NCI-H82 (cell line): ENCODE measurements at regions not wholly inside any gene's neighbourhood (a gene's known extent, or its start where the extent isn't known, plus 50 kb on each side); places are given as distances from the start of the nearest gene placed in this dataset.

ENCODE experiments used
- DNase-seq: peaks from one replicate; lab custom pipeline; 2025; lab: John Stamatoyannopoulos, UW

DNA sequence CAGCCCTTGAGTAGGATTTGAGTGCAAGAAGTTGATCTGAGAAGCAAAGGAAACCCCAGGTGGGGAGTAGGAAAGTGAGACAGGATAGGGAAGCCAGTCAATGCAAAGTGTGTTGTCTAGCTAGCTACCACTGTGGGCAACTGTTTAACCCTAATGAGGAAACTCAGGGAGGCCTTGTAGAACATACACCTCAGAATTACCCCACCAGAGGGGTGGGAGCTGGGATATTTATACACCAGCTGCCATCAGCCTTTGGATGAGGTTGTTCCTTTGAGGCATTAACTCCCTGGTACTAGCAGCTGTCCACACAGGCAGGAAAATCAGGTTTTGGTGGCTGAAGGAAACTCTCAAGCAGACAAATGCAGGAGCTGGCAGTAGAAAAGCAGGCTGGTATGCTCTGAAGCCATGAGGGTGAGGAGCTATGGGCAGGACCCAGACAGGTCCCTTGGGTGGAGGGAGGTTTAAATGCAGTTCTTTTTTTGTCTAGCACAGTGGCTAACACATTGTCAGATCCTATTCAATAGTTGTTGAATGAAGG lies 60.1 kb upstream of the ARID5B start:
- no peak for DNase-seq

DNA sequence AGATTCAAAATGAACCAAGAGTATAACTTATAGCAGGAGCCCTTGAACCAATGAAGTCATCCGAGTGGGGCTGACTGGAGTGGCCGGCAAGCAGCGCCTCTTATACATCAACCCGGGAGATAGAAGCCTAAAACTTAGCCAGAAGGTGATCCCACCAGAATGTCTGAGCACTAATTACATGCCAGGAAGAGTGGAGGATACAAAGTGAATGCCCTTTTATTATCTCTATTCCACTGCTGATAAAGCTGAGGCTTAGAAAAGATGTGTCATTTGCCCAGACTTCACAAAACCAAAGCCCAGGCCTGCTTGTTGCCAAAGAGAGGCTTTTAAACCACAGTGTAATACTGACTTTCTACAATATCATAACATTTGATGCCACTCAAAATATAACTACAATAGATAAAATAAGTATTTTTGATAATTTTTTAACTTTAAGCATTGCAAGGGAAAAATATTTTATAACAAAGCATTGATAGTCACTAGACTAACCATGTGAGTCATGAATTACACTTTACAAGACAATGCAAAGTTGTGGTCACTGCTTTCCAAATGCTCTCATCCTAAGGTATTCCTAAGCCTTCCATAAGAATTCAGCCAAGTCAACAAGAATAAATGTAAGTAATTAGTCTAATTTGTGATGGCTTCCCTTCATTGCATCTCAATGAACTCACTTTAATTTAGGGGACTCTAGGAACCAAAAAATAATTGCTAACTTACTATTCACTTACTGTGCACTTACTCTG lies 58.6 kb upstream of the ARID5B start:
- no peak for DNase-seq

DNA sequence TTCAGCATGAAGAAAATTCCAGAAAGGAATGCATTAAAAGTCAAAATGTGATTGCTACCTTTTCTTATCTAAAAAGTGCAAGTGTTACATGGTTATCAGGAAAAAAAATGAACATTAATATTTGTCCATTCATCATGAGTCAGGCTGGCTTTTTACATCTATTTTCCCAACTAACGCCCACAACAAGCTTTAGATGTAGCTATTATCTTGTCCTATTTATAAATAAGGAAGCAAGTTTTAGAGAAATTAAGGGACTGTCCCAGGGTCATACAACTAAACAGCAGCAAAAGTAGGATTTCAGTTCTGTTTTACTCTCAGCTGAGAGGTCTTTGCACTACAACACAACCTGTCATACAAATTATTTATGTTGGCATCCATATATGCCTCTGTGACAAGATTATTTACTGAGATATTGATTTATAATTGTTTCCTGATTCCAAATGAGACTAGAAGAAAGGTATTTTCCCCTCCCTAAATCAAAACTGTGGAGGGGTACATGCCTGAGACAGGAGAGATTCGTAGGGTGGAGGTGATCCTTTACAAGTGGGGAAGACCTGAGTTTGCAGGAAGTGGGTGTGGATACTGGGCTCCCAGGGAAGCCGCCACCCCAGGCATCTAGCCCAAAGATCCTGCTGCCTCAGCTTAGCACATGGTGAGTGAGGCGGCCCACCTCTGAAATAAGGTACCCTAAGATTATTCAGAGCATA lies 57.2 kb upstream of the ARID5B start:
- no peak for DNase-seq

DNA sequence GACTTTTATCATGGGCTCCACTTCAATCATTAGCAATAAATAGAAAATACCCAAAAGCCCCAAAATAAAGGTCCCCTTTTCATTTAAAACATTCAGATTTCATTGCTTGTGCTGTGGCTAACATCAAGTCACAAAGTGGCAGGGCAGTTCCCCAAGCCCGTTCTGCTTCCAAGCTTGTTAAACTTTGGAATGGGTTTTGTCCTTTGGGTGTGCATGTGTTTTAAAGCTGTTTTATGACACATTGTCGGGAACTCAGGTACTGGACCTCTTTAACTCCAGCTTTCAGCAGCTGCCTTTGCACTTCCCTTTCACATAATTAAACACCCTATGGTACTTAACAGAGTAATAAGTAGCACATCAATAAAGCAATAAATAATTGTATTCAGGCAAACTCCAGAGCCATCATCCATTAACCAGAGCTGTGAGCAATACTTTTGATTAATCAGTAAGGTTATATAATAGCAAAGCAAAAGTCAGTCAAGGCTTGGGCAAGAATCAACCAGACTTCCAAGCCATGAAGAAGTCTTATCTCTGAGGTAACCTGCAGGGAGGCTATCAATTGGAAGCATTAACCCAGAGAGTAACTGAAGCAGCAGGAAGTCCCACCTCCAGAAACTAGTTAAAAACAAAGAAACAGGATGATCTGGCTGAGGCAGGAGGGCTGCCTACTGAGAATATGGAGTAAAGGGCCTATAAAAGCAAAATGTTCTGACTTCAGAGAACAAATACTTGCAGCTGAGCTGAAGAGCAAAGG lies 56.1 kb upstream of the ARID5B start:
- DNase-seq, result no peak

DNA sequence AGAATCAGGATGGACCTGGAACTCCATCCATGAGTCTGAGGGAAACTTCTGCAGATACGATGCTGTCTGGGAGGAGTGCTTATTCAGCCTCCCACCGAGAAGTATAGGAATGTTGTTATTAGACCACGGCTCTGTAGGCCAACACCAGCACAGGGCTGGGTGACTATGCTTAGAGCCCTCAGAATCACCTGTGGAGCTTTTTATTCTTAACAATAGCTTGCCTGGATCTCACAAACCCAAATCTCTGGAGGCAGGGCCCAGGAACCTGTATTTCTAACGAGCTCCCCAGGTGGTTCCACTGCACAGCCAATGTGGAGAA lies 55.6 kb upstream of the ARID5B start:
- no peak for DNase-seq

DNA sequence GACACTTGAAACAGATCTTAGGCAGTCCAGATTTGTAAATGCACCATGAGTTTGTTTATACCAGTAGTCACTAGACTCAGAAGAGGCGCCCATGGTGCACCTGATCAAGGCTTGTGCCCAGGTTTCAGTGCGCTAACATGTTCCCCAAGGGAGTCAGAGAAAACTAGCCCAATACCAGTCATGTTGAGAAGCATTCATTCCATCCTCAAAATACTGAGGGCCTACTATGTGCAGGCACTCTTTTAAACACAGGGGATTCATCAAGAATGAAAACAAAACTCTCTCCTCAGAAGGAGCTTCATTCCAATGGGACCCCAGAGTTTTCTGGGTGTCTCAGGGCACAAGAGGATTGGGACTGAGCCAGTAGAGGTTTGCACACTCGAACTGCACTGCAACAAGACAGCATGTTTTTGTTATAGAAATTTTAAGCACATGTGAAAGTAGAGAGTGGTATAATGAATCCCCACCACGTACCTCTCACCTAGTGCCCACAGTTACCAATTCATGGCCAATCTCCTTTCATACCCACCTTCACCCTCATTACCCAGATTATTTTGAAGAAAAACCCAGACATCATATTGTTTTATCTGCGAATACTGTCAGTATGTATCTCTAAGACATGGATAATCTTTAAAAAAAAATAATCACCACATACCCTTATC lies 55.0 kb upstream of the ARID5B start:
- DNase-seq, result no peak

DNA sequence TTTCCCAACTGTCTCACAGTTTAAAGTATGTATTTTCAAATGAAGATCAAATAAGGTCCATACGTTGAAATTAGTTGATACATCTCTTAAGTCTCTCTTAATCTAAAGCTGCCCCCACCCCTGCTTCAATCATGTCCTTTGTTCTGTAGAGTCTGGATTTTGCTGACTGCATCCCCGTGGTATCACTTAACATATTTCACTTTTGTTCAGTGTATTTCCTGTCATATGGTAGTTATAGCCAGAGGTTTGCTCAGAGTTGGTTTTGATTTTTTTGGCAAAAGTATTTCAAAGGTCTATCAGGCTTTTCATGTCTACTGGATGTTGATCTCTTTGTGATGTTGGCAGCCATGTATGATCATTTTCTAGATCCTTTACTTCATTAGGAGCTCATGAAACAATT lies 54.4 kb upstream of the ARID5B start:
- DNase-seq, result no peak

DNA sequence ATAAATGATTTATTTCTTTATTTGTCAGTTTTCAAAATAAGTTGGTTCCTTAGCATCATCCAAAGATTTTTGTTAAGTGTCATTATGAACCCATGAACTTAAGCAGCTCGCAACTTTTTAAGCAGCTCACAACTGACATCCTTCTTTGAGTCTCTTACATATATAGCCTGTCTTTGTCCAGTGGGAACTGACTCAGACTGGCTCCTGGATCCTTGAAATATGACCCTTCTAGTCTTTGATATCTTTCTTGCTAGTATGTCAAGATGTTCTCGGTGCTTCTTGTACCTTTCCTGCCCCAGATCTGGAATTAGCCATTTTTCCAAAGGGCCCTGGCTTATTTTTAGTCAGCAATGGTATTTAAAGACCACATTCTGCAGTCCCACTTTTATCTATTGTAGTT lies 53.9 kb upstream of the ARID5B start:
- no peak for DNase-seq

DNA sequence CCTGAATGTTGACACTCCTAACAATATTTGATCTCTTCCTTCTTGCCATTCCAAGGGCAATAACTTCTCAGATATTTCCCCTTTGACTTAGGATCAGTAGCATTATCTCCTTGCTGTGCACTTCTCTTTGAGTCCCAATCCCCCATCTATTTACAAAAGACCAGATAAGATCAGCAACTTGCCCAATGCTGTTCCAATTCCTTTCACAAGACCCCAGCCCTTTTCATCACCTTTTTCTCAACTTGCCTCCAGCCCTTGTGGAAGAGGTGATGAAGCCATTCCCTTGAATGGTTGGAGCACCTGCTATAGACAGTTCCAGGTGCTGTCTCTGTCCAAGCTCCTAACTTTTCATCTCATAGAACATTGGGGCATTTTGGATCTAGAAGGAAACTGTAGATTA lies 51.1 kb upstream of the ARID5B start:
- DNase-seq, result no peak
